Activated CD4-positive, alpha-beta T cell treated with anti-CD3 and anti-CD28 coated beads for 24 hours (primary cell): ENCODE measurements at regions not wholly inside any gene's neighbourhood (a gene's known extent, or its start where the extent isn't known, plus 50 kb on each side); places are given as distances from the start of the nearest gene placed in this dataset.

Experiments used
- DNase-seq, 2 donors: peaks; one replicate each; pipeline ENCODE4 v3.0.0-alpha.2; 2020; ENCODE audit warnings: low read depth in 2 of 2

GRCh38 chr5:96245140-96246091 lies 187.6 kb downstream of the PCSK1 start:
- DNase-seq = no peak

GRCh38 chr5:96244696-96245095 lies 188.4 kb downstream of the PCSK1 start:
- DNase-seq = no peak

GRCh38 chr5:96243862-96244261 lies 189.2 kb downstream of the PCSK1 start:
- DNase-seq = no peak

GRCh38 chr5:96243203-96243602 lies 189.8 kb downstream of the PCSK1 start:
- DNase-seq = no peak

GRCh38 chr5:96242571-96242970 lies 190.5 kb downstream of the PCSK1 start:
- DNase-seq = no peak

GRCh38 chr5:96236831-96237230 lies 196.2 kb downstream of the PCSK1 start:
- no peak for DNase-seq

- no peak for DNase-seq
These were observed 197.0 kb downstream of the PCSK1 start for GRCh38 chr5:96236051-96236450.

- DNase-seq = no peak
These were observed 197.8 kb downstream of the PCSK1 start for GRCh38 chr5:96235008-96235910.

GRCh38 chr5:96232602-96233001 lies 200.4 kb downstream of the PCSK1 start:
- no peak for DNase-seq

- DNase-seq = no peak
These were observed 203.9 kb downstream of the PCSK1 start for GRCh38 chr5:96229188-96229587.

GRCh38 chr5:96228408-96228807 lies 204.6 kb downstream of the PCSK1 start:
- DNase-seq = no peak

GRCh38 chr5:96227957-96228356 lies 205.1 kb downstream of the PCSK1 start:
- no peak for DNase-seq

GRCh38 chr5:96226941-96227552 lies 206.0 kb downstream of the PCSK1 start:
- no peak for DNase-seq

- no peak for DNase-seq
These were observed 210.9 kb downstream of the PCSK1 start for GRCh38 chr5:96222129-96222528.

GRCh38 chr5:96220610-96221390 lies 212.2 kb downstream of the PCSK1 start:
- no peak for DNase-seq

- DNase-seq = no peak
These were observed 213.3 kb downstream of the PCSK1 start for GRCh38 chr5:96219580-96220281.

- no peak for DNase-seq
These were observed 214.4 kb downstream of the PCSK1 start for GRCh38 chr5:96218653-96219052.

GRCh38 chr5:96214442-96215197 lies 218.4 kb downstream of the PCSK1 start:
- DNase-seq = no peak

GRCh38 chr5:96209829-96210228 lies 223.2 kb downstream of the PCSK1 start:
- DNase-seq = no peak

GRCh38 chr5:96207420-96207819 lies 225.6 kb downstream of the PCSK1 start:
- DNase-seq = no peak
